Left renal cortex interstitium (tissue), 4 donors: ENCODE measurements at regions not wholly inside any gene's neighbourhood (a gene's known extent, or its start where the extent isn't known, plus 50 kb on each side); places are given as distances from the start of the nearest gene placed in this dataset.

Experiments used
- DNase-seq, 4 donors: peaks; one replicate each; pipeline ENCODE4 v3.0.0-alpha.2; 2013; ENCODE audit warnings: low read depth in 4 of 4, low spot score in 2 of 4, missing footprints in 1 of 4

- DNase-seq = no peak
Measured at GRCh38 chr5:103356350-103357091, 98.0 kb downstream of the MACIR start.

GRCh38 chr5:103355579-103355978 is 97.0 kb downstream of the MACIR start:
- DNase-seq = no peak

GRCh38 chr5:103354446-103354845 is 95.9 kb downstream of the MACIR start:
- no peak for DNase-seq

GRCh38 chr5:103353581-103353980 is 95.0 kb downstream of the MACIR start:
- no peak for DNase-seq

GRCh38 chr5:103347716-103348423 is 89.3 kb downstream of the MACIR start:
- DNase-seq = no peak

- DNase-seq = no peak
Measured at GRCh38 chr5:103346162-103346748, 87.7 kb downstream of the MACIR start.

- no peak for DNase-seq
Measured at GRCh38 chr5:103345461-103345860, 86.9 kb downstream of the MACIR start.

- no peak for DNase-seq
Measured at GRCh38 chr5:103340717-103341388, 82.3 kb downstream of the MACIR start.

- no peak for DNase-seq
Measured at GRCh38 chr5:103340132-103340531, 81.6 kb downstream of the MACIR start.

GRCh38 chr5:103336941-103337340 is 78.4 kb downstream of the MACIR start:
- no peak for DNase-seq

GRCh38 chr5:103333376-103333775 is 74.8 kb downstream of the MACIR start:
- DNase-seq = no peak

GRCh38 chr5:103330875-103331274 is 72.3 kb downstream of the MACIR start:
- DNase-seq = no peak
